OCI-LY1 (cell line): ENCODE measurements at regions not wholly inside any gene's neighbourhood (a gene's known extent, or its start where the extent isn't known, plus 50 kb on each side); places are given as distances from the start of the nearest gene placed in this dataset.

Experiments
- H2AFZ ChIP-seq: fragments of 200-600 bp; sonication (generic), shearing (Covaris generic); 2 replicates; pipeline ENCODE4 v1.6.0; 2014; ENCODE audit warnings: antibody characterized with exemption, mild to moderate bottlenecking, low read length
- H3F3A ChIP-seq: fragments of 200-600 bp; sonication (generic), shearing (Covaris generic); 2 replicates; pipeline ENCODE4 v1.6.0; 2014; ENCODE audit warnings: mild to moderate bottlenecking, antibody characterized with exemption, low read length, moderate library complexity; ENCODE audit not compliant: insufficient read depth
- H3K27ac ChIP-seq: fragments of 200-600 bp; sonication (generic); 2 replicates; pipeline ENCODE4 v1.5.1; 2014; ENCODE audit warnings: low read length, mixed run types, mild to moderate bottlenecking, low read depth; ENCODE audit not compliant: poor library complexity, severe bottlenecking
- H3K27me3 ChIP-seq: fragments of 200-600 bp; sonication (generic); 2 replicates; pipeline ENCODE4 v1.6.0; 2014; ENCODE audit warnings: antibody characterized with exemption, mild to moderate bottlenecking, low read length, moderate library complexity; ENCODE audit not compliant: insufficient read depth
- H3K36me3 ChIP-seq: fragments of 200-600 bp; sonication (generic); 2 replicates; pipeline ENCODE4 v1.6.1; 2014; ENCODE audit warnings: mild to moderate bottlenecking, antibody characterized with exemption, low read length, moderate library complexity, mixed read lengths; ENCODE audit not compliant: insufficient read depth
- H3K4me1 ChIP-seq: fragments of 200-600 bp; sonication (generic); 2 replicates; pipeline ENCODE4 v1.5.1; 2014; ENCODE audit warnings: mild to moderate bottlenecking, low read length, moderate library complexity; ENCODE audit not compliant: insufficient read depth, severe bottlenecking
- H3K4me2 ChIP-seq: fragments of 200-600 bp; sonication (generic), shearing (Covaris generic); 2 replicates; pipeline ENCODE4 v1.6.1; 2014; ENCODE audit warnings: low read length
- H3K4me3 ChIP-seq: fragments of 200-600 bp; sonication (generic); 2 replicates; pipeline ENCODE4 v1.5.1; 2014; ENCODE audit warnings: low read length, low read depth, mild to moderate bottlenecking, mixed read lengths; ENCODE audit not compliant: poor library complexity, severe bottlenecking
- H3K79me2 ChIP-seq: fragments of 200-600 bp; shearing (Covaris generic); 2 replicates; pipeline ENCODE4 v1.6.1; 2016; ENCODE audit warnings: mixed run types, low read length, mixed read lengths; ENCODE audit not compliant: insufficient read depth
- H3K9ac ChIP-seq: fragments of 200-600 bp; sonication (generic), shearing (Covaris generic); 2 replicates; pipeline ENCODE4 v1.6.1; 2014; ENCODE audit warnings: mild to moderate bottlenecking, low read length, mixed read lengths
- H3K9me2 ChIP-seq: fragments of 200-600 bp; sonication (generic), shearing (Covaris generic); 2 replicates; pipeline ENCODE4 v1.6.1; 2014; ENCODE audit warnings: low read depth, mild to moderate bottlenecking, low read length, mixed read lengths
- H3K9me3 ChIP-seq: fragments of 200-600 bp; shearing (Covaris generic); 2 replicates; pipeline ENCODE4 v1.6.1; 2014; ENCODE audit warnings: low read length, mixed read lengths
- H4K20me1 ChIP-seq: fragments of 200-600 bp; sonication (generic), shearing (Covaris generic); 2 replicates; pipeline ENCODE4 v1.6.0; 2016; ENCODE audit warnings: mild to moderate bottlenecking, low read length; ENCODE audit not compliant: insufficient read depth
- CTCF ChIP-seq: fragments of 200-600 bp; sonication (generic), shearing (Covaris generic); IDR thresholded peaks from 2 replicates; pipeline ENCODE4 v1.5.1; 2017; ENCODE audit warnings: mild to moderate bottlenecking, antibody characterized with exemption, low read length, moderate library complexity, mixed read lengths
- EZH2 ChIP-seq: fragments of 200-600 bp; sonication (generic), shearing (Covaris generic); IDR thresholded peaks from 2 replicates; pipeline ENCODE4 v1.8.0; 2017; ENCODE audit warnings: borderline replicate concordance, mixed run types, mild to moderate bottlenecking, antibody characterized with exemption, low read length, moderate library complexity, mixed read lengths

- no peaks in the 10 kb centered on the region for H3F3A ChIP-seq
- no peak overlapping the region for H3K9ac ChIP-seq
- no peaks in the 10 kb centered on the region for H3K27me3 ChIP-seq
- no peak overlapping the region for H3K4me2 ChIP-seq
- no peak overlapping the region for H3K4me3 ChIP-seq
- no peaks in the 10 kb centered on the region for H3K9me3 ChIP-seq
- H3K36me3 ChIP-seq = no peaks in the 10 kb centered on the region
- no peak for TF ChIP-seq CTCF
- no peak for TF ChIP-seq EZH2
- no peaks in the 10 kb centered on the region for H4K20me1 ChIP-seq
- no peaks in the 10 kb centered on the region for H3K9me2 ChIP-seq
- no peak overlapping the region for H3K27ac ChIP-seq
- H3K4me1 ChIP-seq = no peaks in the 10 kb centered on the region
- H3K79me2 ChIP-seq = no peaks in the 10 kb centered on the region
- no peak overlapping the region for H2AFZ ChIP-seq
Measured at GRCh38 chr7:15764010-15764409, 77.5 kb upstream of the MEOX2 start.

- Histone ChIP-seq H3K4me2 (no peak overlapping the region), H3K36me3 (no peaks in the 10 kb centered on the region), H3K9me2 (0 out of 2 replicates have a peak, but pooled peaks cover 3% of the 10 kb centered on the region), H3K9ac (no peak overlapping the region), H3K27ac (no peak overlapping the region), H3K79me2 (no peaks in the 10 kb centered on the region), H3K9me3 (no peaks in the 10 kb centered on the region), H2AFZ (no peak overlapping the region), H4K20me1 (no peaks in the 10 kb centered on the region), H3K4me1 (no peaks in the 10 kb centered on the region), H3F3A (no peaks in the 10 kb centered on the region), H3K27me3 (no peaks in the 10 kb centered on the region), H3K4me3 (no peak overlapping the region)
- no peak for TF ChIP-seq CTCF
- TF ChIP-seq EZH2 = no peak
Measured at GRCh38 chr7:15757041-15758000, 70.8 kb upstream of the MEOX2 start.

- Histone ChIP-seq H3K27ac (no peak overlapping the region), H3K4me3 (no peak overlapping the region), H3K4me2 (no peak overlapping the region), H3F3A (no peaks in the 10 kb centered on the region), H3K4me1 (no peaks in the 10 kb centered on the region), H2AFZ (no peak overlapping the region), H3K27me3 (no peaks in the 10 kb centered on the region), H3K79me2 (no peaks in the 10 kb centered on the region), H3K36me3 (no peaks in the 10 kb centered on the region), H3K9me2 (0 out of 2 replicates have a peak, but pooled peaks cover 3% of the 10 kb centered on the region), H3K9me3 (no peaks in the 10 kb centered on the region), H4K20me1 (no peaks in the 10 kb centered on the region), H3K9ac (no peak overlapping the region)
- no peak for TF ChIP-seq CTCF
- TF ChIP-seq EZH2 = no peak
Measured at GRCh38 chr7:15755061-15755460, 68.6 kb upstream of the MEOX2 start.
